ENCODE measurements at regions not wholly inside any gene's neighbourhood (a gene's known extent, or its start where the extent isn't known, plus 50 kb on each side); places are given as distances from the start of the nearest gene placed in this dataset.

- in situ Hi-C loops (cut with MboI; ENCODE audit: low pct_ligation_motif_present in 1 of 4, low pct_unique_long_range_greater_than_20kb in 1 of 4, low sequenced_read_pairs in 3 of 4) (loop anchor here in 2 of 4 donors (10.0 to 25.0 kb wide), 3 partner anchors 211 to 337 kb away; partner anchors contain the start of genes LEPR (in 1 of the 2) and LEPROT (in 1 of the 2)), intact Hi-C loops (cut with DNase I; ENCODE audit: low total_unique reads) (loop anchor here (2.0 kb wide), 1 partner anchor 75 kb away; no protein-coding TSS in a partner anchor)
- 48 to 50% methylated on average over 4 to 6 of the region's 6 CpGs for WGBS, 2 donors (ENCODE audit: low coverage in 1 of 2)
- TF ChIP-seq POLR2AphosphoS5 (IDR thresholded peaks at IDR 0.05) (no peak), CTCF (IDR thresholded peaks at IDR 0.05) (peak; percentile 67 to 76 (median 72))
- H3K27ac ChIP-seq: no peak overlapping the region
- H3K4me3 ChIP-seq: no peak overlapping the region
- DNase-seq: peak; percentile 63
- no peaks in the 10 kb centered on the region for H3K27me3 ChIP-seq
- H3K4me1 ChIP-seq: no peaks in the 10 kb centered on the region
- H3K9me3 ChIP-seq: no peaks in the 10 kb centered on the region
- H3K36me3 ChIP-seq: no peaks in the 10 kb centered on the region
These were observed 72.7 kb upstream of the AK4 start for GRCh38 chr1:65075123-65075976.

DNA sequence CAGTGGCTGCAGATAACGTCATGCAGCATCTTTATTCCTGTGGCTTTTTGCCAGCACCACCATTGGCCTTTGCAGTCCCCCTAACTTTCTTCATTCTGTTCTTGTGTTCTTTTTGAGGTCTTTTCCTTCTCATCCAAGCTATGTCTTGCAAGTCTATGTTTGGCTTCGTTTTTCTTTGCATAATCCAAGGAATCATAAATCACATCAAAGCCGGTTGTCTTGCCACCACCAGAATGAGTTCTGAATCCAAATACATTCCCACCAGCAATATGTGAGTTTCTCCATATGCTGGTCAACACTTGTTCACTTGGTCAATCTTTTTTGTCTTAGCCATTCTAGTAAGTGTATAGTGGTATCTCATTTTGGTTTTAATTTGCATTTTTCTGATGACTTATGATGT is 70.6 kb upstream of the AK4 start:
- H3K27ac ChIP-seq: no peak overlapping the region
- no peaks in the 10 kb centered on the region for H3K4me1 ChIP-seq
- in situ Hi-C loops (cut with MboI; ENCODE audit: low pct_ligation_motif_present in 1 of 4, low pct_unique_long_range_greater_than_20kb in 1 of 4, low sequenced_read_pairs in 3 of 4): loop anchor here in 2 of 4 donors (10.0 to 25.0 kb wide), 3 partner anchors 213 to 335 kb away; partner anchors contain the start of genes LEPR (in 1 of the 2) and LEPROT (in 1 of the 2)
- 56 to 59% methylated on average over 3 of the region's 3 CpGs for WGBS, 2 donors (ENCODE audit: low coverage in 1 of 2)
- H3K9me3 ChIP-seq: no peaks in the 10 kb centered on the region
- intact Hi-C loops (cut with DNase I; ENCODE audit: low total_unique reads): no loop called here
- no peaks in the 10 kb centered on the region for H3K27me3 ChIP-seq
- no peak overlapping the region for H3K4me3 ChIP-seq
- no peak for TF ChIP-seq POLR2AphosphoS5 (IDR thresholded peaks at IDR 0.05)
- TF ChIP-seq CTCF (IDR thresholded peaks at IDR 0.05): no peak
- no peak for TF ChIP-seq POLR2A (IDR thresholded peaks at IDR 0.05)
- TF ChIP-seq EP300 (IDR thresholded peaks at IDR 0.05; ENCODE audit: low read depth): no peak
- H3K36me3 ChIP-seq: no peaks in the 10 kb centered on the region
- DNase-seq: no peak

- no peaks in the 10 kb centered on the region for H3K27me3 ChIP-seq
- WGBS, 2 donors (ENCODE audit: low coverage in 1 of 2): 74 to 86% methylated on average over 5 of the region's 5 CpGs
- in situ Hi-C loops (cut with MboI; ENCODE audit: low pct_ligation_motif_present in 1 of 4, low pct_unique_long_range_greater_than_20kb in 1 of 4, low sequenced_read_pairs in 3 of 4): loop anchor here in 2 of 4 donors (10.0 to 25.0 kb wide), 3 partner anchors 215 to 332 kb away; partner anchors contain the start of genes LEPR (in 1 of the 2) and LEPROT (in 1 of the 2)
These were observed 68.1 kb upstream of the AK4 start for GRCh38 chr1:65079941-65080340.

More at GRCh38 chr1:65079941-65080340, 68.1 kb upstream of the AK4 start:
- no peak overlapping the region for H3K27ac ChIP-seq
- no peak for DNase-seq
- H3K4me3 ChIP-seq: no peak overlapping the region
- TF ChIP-seq POLR2A (IDR thresholded peaks at IDR 0.05) (no peak), CTCF (IDR thresholded peaks at IDR 0.05) (no peak), EP300 (IDR thresholded peaks at IDR 0.05; ENCODE audit: low read depth) (no peak), POLR2AphosphoS5 (IDR thresholded peaks at IDR 0.05) (no peak)
- H3K36me3 ChIP-seq: no peaks in the 10 kb centered on the region
- no peaks in the 10 kb centered on the region for H3K9me3 ChIP-seq
- H3K4me1 ChIP-seq: no peaks in the 10 kb centered on the region
- intact Hi-C loops (cut with DNase I; ENCODE audit: low total_unique reads): no loop called here
